Renal cortex interstitium (tissue), 11 donors: ENCODE measurements at regions not wholly inside any gene's neighbourhood (a gene's known extent, or its start where the extent isn't known, plus 50 kb on each side); places are given as distances from the start of the nearest gene placed in this dataset.

Source experiments
- DNase-seq, 11 donors: peaks; one replicate each; pipeline ENCODE4 v3.0.0-alpha.2; 2013; ENCODE audit warnings: low read depth in 9 of 11, low spot score in 4 of 11; ENCODE audit errors: extremely low read depth in 1 of 11

DNA sequence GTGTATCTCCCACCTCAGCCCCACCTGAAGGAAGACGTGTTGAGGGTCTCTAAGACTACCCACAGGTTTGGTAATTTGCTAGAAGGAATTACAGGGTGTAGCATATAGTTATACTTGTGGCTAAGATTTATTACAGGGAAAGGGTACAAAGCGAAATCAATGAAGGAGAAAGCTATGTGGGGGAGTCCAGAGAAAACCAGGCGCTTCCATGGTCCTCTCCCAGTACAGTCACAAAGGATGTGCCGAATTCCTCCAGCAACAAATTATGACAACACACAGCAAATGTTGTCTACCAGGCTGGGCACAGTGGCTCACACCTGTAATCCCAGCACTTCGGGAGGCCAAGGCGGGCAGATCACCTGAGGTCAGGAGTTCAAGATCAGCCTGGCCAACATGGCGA is 64.1 kb upstream of the TGM3 start:
- DNase-seq, result no peak

DNA sequence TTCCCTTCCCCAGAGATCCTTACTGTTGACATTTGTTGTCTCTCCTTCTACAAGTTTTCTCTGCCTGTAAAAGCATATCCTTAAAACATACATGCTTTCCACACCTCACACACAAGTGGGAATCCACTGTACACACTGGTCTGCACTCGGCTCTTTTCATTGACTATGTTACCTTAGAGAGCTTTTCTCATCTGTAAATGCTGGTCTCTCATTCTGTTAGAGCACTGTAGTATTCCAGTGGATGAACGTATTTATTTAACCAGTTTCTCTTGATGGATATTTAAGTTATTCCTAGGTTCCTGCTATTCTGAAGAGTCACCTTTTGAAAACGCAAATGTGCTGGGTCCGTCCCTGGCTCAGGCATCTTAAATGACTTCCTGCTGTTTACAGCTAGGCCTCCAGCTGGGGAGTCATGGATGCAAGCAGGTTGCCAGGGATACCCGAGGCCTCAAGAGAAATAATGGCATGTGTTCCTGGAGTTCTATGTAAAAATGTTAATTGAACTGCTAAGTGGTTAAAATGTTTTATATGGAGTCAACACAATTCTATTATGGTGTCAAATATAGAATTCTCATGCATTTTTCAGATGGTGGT is 61.1 kb upstream of the TGM3 start:
- peak in 4 of 11 donors; percentile 57 to 76 (median 65) for DNase-seq

DNA sequence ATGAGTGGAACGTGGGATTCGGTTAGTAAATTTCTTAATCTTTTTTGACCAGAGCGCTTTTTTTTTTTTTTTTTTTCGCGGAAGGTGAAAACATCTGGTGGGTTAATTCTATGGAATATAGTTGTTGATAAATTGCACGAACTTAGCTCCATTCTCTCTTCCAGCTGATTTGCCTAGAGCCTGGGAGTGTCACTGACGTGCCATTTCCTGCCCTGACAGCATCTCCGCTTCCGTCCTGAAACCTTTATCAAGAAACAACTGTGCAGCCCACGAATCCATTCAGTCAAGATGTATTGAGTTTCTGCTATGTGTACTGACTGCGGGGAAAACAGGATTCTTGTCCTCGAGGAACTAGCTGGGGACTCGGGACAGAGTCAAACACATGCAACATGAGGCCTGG is 59.5 kb upstream of the TGM3 start:
- DNase-seq, result no peak

DNA sequence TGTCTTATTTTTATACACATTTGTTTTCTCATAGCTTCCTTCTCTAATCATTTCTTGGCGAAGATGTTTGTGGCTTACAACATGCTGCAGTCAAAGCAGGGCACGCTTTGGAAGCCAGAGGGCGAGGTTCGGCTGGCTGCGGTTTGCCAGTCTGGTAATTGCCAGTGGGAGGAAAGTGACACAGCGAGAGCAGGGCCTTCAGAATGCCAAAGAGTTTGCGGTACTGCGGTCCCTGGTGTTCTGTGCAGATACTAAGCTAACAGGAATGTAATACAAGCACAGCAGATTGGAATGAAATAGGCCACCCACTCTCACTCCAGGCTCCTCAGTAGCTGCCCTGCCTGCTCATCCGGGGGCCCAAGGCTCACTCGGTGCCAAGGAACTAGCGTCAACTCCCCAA is 58.7 kb upstream of the TGM3 start:
- no peak for DNase-seq

DNA sequence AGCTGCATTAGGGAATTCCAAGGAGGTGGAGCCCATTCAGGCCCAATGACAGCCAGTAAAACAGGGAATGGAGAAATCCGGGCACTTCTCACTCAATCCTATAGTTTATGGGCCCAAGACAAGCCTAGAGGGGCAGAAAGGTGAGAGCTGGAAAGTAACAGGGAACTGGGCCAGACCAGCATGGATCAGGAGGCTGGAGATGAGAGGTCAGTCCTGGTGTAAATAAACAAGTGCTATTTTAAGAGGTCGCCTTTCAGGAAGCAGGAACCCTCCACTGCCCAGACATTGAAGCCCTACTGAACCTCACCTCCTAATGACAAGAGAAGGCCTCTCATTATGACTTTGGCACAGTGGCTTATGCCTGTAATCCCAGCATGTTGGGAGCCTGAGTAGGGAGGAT is 57.2 kb upstream of the TGM3 start:
- no peak for DNase-seq

DNA sequence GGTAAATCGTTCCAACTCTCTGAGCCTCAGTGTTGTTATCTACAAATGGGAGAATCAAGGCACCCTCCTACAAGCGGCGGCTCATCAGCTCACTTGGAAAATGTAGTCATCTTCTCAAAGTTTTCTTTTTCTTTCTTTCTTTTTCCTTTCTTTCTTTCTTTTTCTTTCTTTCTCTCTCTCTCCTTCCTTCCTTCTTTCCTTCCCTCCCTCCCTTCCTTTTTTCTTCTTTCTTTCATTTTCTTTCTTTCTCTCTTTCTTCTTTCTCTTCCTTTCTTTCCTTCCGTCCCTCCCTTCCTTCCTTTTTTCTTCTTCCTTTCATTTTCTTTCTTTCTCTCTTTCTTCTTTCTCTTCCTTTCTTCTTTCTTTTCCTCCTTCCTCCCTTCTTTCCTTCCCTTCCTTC is 55.0 kb upstream of the TGM3 start:
- DNase-seq, result no peak

DNA sequence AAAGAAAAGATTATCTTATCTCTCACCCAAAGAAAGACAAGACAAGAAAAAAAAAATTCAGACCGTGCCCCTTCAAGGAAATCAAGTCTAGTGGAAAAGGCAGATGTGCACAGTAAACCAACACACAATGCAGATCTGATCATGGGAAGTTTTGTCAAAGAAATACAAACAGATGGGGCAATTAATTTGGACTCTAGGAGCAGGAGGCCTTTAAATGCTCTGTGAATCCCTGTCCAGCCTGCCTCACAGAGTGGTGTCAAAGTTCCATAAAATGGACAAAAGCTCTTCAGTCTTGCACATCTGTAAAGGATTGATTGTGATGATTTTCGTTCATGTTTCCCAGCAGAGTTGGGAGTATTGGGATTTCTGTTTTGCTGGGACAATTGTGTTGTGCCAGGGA is 53.1 kb upstream of the TGM3 start:
- DNase-seq, result no peak

DNA sequence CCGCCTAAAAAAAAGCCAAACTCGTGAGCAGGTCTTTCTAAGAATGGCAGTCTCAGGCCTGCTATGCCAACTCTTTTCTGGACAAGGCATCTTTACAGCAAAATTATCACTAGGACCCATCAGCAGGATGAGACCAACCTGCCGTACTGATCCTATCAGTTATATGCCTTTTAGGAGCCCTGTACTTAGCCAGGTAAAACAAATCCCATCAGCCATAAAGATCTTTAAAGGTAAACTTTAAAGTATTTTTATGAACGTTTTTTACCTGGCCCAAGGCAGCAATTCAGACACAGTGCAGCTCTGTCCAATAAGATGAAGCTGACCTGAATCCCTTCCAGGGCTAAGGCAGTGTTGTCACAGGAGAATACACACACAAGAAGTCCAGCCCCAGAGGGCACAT is 51.3 kb upstream of the TGM3 start:
- DNase-seq, result no peak

DNA sequence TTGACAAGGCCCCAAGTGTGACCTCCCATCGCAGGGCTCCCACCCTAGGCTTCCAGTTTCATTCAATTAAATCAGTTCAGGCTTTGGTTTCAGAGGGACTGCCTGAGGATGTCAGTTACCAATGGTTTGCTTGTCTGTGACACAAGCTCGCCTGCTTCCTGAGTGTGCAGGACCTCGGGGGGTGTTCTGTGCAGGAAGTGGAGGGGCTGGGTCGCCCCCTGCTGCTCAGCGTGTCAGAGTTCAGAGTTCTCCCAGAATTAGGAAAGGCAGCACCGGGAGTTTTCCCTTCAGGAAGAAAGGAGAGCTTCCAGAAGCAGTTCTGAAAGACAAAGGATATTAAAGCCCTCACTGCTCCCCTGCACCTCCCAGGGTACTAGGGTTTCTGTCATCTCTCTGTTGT is 50.8 kb upstream of the TGM3 start:
- DNase-seq, result no peak

DNA sequence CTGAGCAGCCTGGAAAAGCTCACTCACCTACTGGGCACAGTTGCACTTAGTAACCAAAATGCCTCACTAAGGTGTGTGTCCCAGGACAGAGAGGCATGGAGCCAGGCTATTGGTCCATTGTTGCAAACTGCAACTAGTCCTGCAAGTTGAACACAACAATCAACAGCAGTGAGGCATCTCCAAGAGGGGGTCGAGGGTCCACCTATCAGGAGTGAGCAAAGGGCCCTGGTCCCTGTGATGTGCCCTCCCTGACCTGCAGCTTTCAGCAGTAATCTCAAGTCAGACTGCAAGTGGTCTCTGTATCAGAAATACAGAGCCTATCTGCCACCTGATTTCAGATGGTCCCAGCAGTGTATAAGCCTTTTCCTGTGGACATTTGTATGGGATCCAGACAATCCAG is 50.2 kb upstream of the TGM3 start:
- no peak for DNase-seq
